HepG2 (cell line): ENCODE measurements at regions not wholly inside any gene's neighbourhood (a gene's known extent, or its start where the extent isn't known, plus 50 kb on each side); places are given as distances from the start of the nearest gene placed in this dataset.

ENCODE experiments used
- ATAC-seq: fragments of 200-7000 bp; cut with Tn5 transposase; 3 replicates; pipeline ENCODE4 v1.9.1; 2020; ENCODE audit warnings: mild to moderate bottlenecking, moderate library complexity
- BruUV-seq: library from RNA; stranded (reverse); fragments of 400-500 nt; replicated peaks from 2 replicates; lab custom pipeline; 2021; lab: Mats Ljungman, UMichigan
- CTCF ChIA-PET: fragments of 300-600 bp; formaldehyde crosslinking; extraction: SDS; loops from one replicate; lab custom pipeline; 2021; ENCODE audit warnings: low total read pairs, inconsistent platforms, low intra/inter-chr PET ratio; lab: Yijun Ruan, JAX
- POLR2A ChIA-PET: fragments of 350-600 bp; sonication (Branson Sonifier 250); formaldehyde crosslinking; loops from one replicate; lab custom pipeline; 2020; ENCODE audit warnings: antibody characterized with exemption, inconsistent platforms; lab: Yijun Ruan, JAX
- DNase-seq: peaks from one replicate; pipeline ENCODE4 v3.0.0-alpha.2; 2015; ENCODE audit warnings: low spot score
- FAIRE-seq: peaks from 3 replicates; lab custom pipeline; 2011; peaks lifted over from hg19 to GRCh38; lab: Jason Lieb, UNC
- H2AFZ ChIP-seq: one replicate; pipeline ENCODE4 v1.6.1; 2011; ENCODE audit warnings: low read length, inconsistent platforms
- H3K27ac ChIP-seq: fragments of 300-600 bp; 3 replicates; pipeline ENCODE4 v1.8.0; 2011; ENCODE audit warnings: mixed run types, mild to moderate bottlenecking, mixed read lengths, low read length, inconsistent platforms; ENCODE audit not compliant: insufficient read depth; ENCODE audit errors: extremely low read length
- H3K27me3 ChIP-seq, 2 experiments: fragments of 200-600 bp in 1 of 2; 2 replicates in 1 of 2; 3 replicates in 1 of 2; pipeline versions ENCODE4 v1.6.0 to v1.8.0; 2011; ENCODE audit warnings: low read length in 2 of 2, mild to moderate bottlenecking in 2 of 2, moderate library complexity in 2 of 2, inconsistent platforms in 1 of 2; ENCODE audit not compliant: insufficient read depth in 2 of 2, control insufficient read depth in 1 of 2
- H3K36me3 ChIP-seq, 2 experiments: fragments of 200-600 bp in 1 of 2; replicated peaks in 1 of 2; 2 replicates in 1 of 2; 3 replicates in 1 of 2; pipeline versions ENCODE4 v1.5.1 to v1.8.0; 2011; ENCODE audit warnings: low read length in 2 of 2, inconsistent platforms in 1 of 2; ENCODE audit not compliant: insufficient read depth in 2 of 2, control insufficient read depth in 1 of 2
- H3K4me1 ChIP-seq: 2 replicates; pipeline ENCODE4 v1.5.1; 2012; ENCODE audit warnings: low read length, inconsistent platforms; ENCODE audit not compliant: insufficient read depth
- H3K4me2 ChIP-seq: 2 replicates; pipeline ENCODE4 v1.6.0; 2011; ENCODE audit warnings: low read depth, low read length, inconsistent platforms
- H3K4me3 ChIP-seq, 3 experiments: fragments of 200-600 bp in 1 of 3; sonication (generic), shearing (Covaris generic) in 1 of 3; replicated peaks in 1 of 3; 2 replicates each; pipeline ENCODE4 v1.5.1; 2011 to 2016; ENCODE audit warnings: low read length in 3 of 3, inconsistent platforms in 2 of 3, low read depth in 2 of 3, mild to moderate bottlenecking in 2 of 3, control low read depth in 1 of 3, mixed read lengths in 1 of 3; ENCODE audit not compliant: insufficient read depth in 1 of 3
- H3K79me2 ChIP-seq: one replicate; pipeline ENCODE4 v1.6.1; 2011; ENCODE audit warnings: low read length, inconsistent platforms; ENCODE audit not compliant: insufficient read depth
- H3K9ac ChIP-seq: 2 replicates; pipeline ENCODE4 v1.6.0; 2011; ENCODE audit warnings: mild to moderate bottlenecking, low read depth, low read length, inconsistent platforms; ENCODE audit not compliant: insufficient read depth
- H3K9me3 ChIP-seq: 2 replicates; pipeline ENCODE4 v1.5.1; 2012; ENCODE audit warnings: mild to moderate bottlenecking, low read length
- H4K20me1 ChIP-seq: 2 replicates; pipeline ENCODE4 v1.6.0; 2011; ENCODE audit warnings: inconsistent platforms, mild to moderate bottlenecking, low read length, moderate library complexity; ENCODE audit not compliant: insufficient read depth
- ATAD3A ChIP-seq: sonication (generic); formaldehyde crosslinking; IDR thresholded peaks from 2 replicates; pipeline ENCODE4 v1.4.0; 2020; ENCODE audit warnings: missing genetic modification reagents
- IRX3 ChIP-seq: sonication (generic); formaldehyde crosslinking; IDR thresholded peaks from 2 replicates; pipeline ENCODE4 v1.8.1; 2023; ENCODE audit warnings: mild to moderate bottlenecking, low read depth, missing genetic modification reagents, borderline replicate concordance
- SMAD1 ChIP-seq: sonication (generic); formaldehyde crosslinking; IDR thresholded peaks from 2 replicates; pipeline ENCODE4 v1.4.0; 2020; ENCODE audit warnings: missing genetic modification reagents, low read depth, mild to moderate bottlenecking, borderline replicate concordance
- SOX13 ChIP-seq, 3 experiments: fragments of 450-650 bp in 1 of 3; sonication (generic) in 1 of 3; formaldehyde crosslinking in 1 of 3; IDR thresholded peaks in 2 of 3; conservative IDR thresholded peaks in 1 of 3; 2 replicates each; pipeline versions ENCODE4 v1.5.0 to v1.6.1; 2016 to 2020; ENCODE audit warnings: antibody characterized with exemption in 1 of 3, mild to moderate bottlenecking in 1 of 3, missing compliant biosample characterization in 1 of 3, missing genetic modification reagents in 1 of 3, moderate library complexity in 1 of 3
- SOX5 ChIP-seq: IDR thresholded peaks from 2 replicates; pipeline ENCODE4 v1.6.1; 2016; ENCODE audit warnings: borderline replicate concordance
- ZNF331 ChIP-seq: sonication (generic); formaldehyde crosslinking; IDR thresholded peaks from 2 replicates; pipeline ENCODE4 v1.4.0; 2020; ENCODE audit warnings: missing genetic modification reagents
- ZSCAN9 ChIP-seq: IDR thresholded peaks from 2 replicates; pipeline ENCODE4 v1.6.1; 2016; ENCODE audit warnings: borderline replicate concordance
- WGBS: methylation state at CpG from one replicate; pipeline ENCODE4 v1.1.6; 2017; ENCODE audit warnings: low lambda C conversion rate; 5-methylcytosine and 5-hydroxymethylcytosine counted together
- in situ Hi-C: cut with HindIII; loops from 2 replicates; pipeline ENCODE4 v1.10.0; 2017; ENCODE audit warnings: low pct_unique_long_range_greater_than_20kb; ENCODE audit not compliant: extremely low pct_ligation_motif_present
- intact Hi-C: fragments of 100-400 bp; cut with micrococcal nuclease; formaldehyde crosslinking; loops from one replicate; pipeline ENCODE4 v1.10.0; 2022; ENCODE audit not compliant: unreplicated experiment
- TF ChIP-seq, protein P1 (sequence below): sonication (generic); formaldehyde crosslinking; IDR thresholded peaks from 2 replicates; pipeline ENCODE4 v1.5.1; 2020; ENCODE audit warnings: missing genetic modification reagents, mild to moderate bottlenecking, borderline replicate concordance
- TF ChIP-seq, protein P2 (sequence below): sonication (generic); formaldehyde crosslinking; IDR thresholded peaks from 2 replicates; pipeline ENCODE4 v1.5.0; 2020; ENCODE audit warnings: missing genetic modification reagents

DNA sequence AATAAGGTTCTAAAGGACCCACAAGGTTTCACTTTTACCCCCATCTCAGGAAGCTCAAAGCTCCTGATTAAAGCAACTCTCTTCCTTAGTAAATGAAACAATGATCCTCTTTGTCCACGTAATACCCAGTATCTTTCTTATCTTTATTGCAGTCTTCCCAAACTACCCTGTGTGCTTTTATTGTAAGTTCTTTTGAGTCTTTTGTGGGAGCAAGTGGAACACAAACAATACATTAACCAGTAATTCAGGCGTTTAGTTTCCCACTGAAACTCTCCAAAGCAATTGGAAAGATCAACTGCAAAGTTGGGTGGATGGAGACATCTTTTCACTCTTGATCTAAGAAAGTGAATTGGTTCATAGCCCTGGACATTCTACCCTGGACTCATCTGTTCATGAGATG is 240.0 kb downstream of the ZNF621 start:
- Histone ChIP-seq H3K4me3 (no peak overlapping the region), H3K79me2 (no peaks in the 10 kb centered on the region), H3K4me2 (no peak overlapping the region), H3K36me3 (no peaks in the 10 kb centered on the region), H3K27me3 (no peaks in the 10 kb centered on the region), H2AFZ (no peak overlapping the region), H3K27ac (no peak overlapping the region), H3K9ac (no peak overlapping the region), H3K9me3 (no peaks in the 10 kb centered on the region), H3K4me1 (peaks cover 10% of the 10 kb centered on the region; the same call in 1 of the 2 replicates), H4K20me1 (no peaks in the 10 kb centered on the region)
- DNase-seq (no peak), FAIRE-seq (no peak), ATAC-seq (no peak)
- ChIA-PET POLR2A (no interaction called here), CTCF (no interaction called here)
- 1% methylated on average over 2 of the region's 2 CpGs for WGBS
- intact Hi-C loops, result no loop called here
- in situ Hi-C loops, result no loop called here
- no TSS peak for BruUV-seq
- TF ChIP-seq, protein P1, sequence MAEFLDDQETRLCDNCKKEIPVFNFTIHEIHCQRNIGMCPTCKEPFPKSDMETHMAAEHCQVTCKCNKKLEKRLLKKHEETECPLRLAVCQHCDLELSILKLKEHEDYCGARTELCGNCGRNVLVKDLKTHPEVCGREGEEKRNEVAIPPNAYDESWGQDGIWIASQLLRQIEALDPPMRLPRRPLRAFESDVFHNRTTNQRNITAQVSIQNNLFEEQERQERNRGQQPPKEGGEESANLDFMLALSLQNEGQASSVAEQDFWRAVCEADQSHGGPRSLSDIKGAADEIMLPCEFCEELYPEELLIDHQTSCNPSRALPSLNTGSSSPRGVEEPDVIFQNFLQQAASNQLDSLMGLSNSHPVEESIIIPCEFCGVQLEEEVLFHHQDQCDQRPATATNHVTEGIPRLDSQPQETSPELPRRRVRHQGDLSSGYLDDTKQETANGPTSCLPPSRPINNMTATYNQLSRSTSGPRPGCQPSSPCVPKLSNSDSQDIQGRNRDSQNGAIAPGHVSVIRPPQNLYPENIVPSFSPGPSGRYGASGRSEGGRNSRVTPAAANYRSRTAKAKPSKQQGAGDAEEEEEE (CRISPR knock-in tag), result no peak
- TF ChIP-seq ZNF331 (CRISPR knock-in tag) (no peak), SMAD1 (CRISPR knock-in tag) (no peak), SOX13 (IDR thresholded peaks at IDR 0.05) (no peak), SOX13 (CRISPR knock-in tag; conservative IDR thresholded peaks at IDR 0.05 in 1 of 2, IDR thresholded peaks at IDR 0.05 in 1 of 2) (peak in 1 of 2 experiments; percentile 63; a peak in 2 of 4 replicates), IRX3 (CRISPR knock-in tag) (no peak), ZSCAN9 (CRISPR knock-in tag) (no peak), ATAD3A (CRISPR knock-in tag) (no peak), SOX5 (peak; percentile 34; the same call in 1 of the 2 replicates)
- TF ChIP-seq, protein P2, sequence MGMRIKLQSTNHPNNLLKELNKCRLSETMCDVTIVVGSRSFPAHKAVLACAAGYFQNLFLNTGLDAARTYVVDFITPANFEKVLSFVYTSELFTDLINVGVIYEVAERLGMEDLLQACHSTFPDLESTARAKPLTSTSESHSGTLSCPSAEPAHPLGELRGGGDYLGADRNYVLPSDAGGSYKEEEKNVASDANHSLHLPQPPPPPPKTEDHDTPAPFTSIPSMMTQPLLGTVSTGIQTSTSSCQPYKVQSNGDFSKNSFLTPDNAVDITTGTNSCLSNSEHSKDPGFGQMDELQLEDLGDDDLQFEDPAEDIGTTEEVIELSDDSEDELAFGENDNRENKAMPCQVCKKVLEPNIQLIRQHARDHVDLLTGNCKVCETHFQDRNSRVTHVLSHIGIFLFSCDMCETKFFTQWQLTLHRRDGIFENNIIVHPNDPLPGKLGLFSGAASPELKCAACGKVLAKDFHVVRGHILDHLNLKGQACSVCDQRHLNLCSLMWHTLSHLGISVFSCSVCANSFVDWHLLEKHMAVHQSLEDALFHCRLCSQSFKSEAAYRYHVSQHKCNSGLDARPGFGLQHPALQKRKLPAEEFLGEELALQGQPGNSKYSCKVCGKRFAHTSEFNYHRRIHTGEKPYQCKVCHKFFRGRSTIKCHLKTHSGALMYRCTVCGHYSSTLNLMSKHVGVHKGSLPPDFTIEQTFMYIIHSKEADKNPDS, result no peak
